Kidney glomerular epithelial cell (primary cell): ENCODE measurements at regions not wholly inside any gene's neighbourhood (a gene's known extent, or its start where the extent isn't known, plus 50 kb on each side); places are given as distances from the start of the nearest gene placed in this dataset.

Experiments used
- DNase-seq: peaks from one replicate; lab custom pipeline; 2025; lab: John Stamatoyannopoulos, UW

DNA sequence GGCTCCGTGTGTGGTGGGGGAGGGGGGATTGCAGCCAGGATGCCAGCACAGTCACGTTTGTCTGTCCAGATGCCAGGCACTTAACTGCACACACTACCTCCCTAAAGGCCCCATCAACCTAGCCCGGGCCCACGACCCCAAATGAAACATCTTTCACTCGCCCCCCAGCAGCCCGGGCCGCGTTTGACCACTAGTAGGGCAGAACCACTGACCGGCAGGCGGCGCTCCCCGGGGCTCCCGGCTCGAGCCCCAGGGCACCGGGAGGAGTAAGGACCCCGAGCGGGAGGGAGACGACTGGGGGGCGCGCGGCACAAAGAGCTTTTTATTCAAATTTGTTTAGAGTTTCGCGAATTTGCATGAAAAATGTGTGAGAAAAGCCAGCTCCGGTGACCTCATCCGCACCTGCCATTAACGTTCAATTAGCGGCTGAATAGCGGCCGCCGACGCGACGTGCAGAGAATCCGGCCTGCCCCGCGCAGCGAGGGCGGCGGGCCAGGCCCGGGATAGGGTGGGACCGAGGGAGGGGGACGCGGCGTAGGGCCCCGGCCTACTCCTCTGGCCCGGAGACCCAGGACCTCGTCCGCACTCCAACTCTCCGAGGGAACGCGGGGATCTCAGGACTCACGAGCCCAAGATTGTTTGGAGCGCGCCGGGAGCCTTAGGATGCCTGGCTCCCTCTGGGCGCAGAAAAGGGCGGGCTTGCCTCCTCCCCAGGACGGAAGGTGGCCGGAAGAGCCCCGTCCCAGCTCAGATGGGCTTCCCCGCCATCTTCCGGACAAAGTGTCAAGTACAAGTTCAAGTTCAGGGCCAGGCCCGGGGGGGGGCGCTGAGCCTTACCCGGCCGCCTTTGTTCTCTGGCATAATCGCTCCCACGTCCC, 64.9 kb upstream of the POLG start:
- DNase-seq = no peak

- no peak for DNase-seq
Observed at GRCh38 chr15:89398896-89399237, 64.2 kb upstream of the POLG start.

DNA sequence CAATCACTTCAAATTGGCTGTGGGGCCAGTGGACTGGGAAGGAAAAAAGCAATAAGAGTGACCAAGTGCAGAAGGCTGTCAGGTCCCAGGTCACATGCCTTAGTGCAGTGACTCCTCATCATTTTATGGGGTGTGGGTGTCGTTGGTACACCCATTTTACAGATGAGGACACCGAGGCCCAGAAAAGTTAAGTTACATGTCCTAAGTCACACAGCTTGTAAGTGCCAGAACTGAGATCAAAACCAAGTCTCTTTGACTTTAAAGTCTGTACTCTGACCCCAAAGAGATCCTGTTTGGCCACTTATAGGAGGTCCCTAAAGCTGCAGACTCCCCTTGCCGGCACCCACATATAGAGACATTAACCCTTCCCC, 63.0 kb upstream of the POLG start:
- no peak for DNase-seq

GRCh38 chr15:89396723-89397652, 62.4 kb upstream of the POLG start:
- no peak for DNase-seq

DNA sequence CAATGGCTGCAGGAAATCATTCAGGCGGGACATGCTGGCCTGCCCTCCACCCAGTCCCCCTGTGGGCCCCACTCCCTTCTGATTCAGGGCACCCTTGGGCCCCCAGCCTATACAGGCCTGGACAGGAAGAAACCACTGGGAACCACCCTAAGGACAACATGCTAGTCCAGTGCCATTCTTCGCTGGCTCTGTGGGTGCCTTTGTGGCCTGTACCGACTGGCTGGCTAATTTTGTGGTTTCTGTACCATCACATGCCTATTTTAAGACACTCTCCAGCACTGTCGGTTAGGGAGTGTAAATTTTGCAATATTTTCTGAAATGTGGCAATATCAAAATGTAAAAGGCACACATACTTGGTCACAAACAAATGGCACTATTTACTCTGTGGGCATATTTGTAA, 61.4 kb upstream of the POLG start:
- no peak for DNase-seq

GRCh38 chr15:89395461-89395871, 60.8 kb upstream of the POLG start:
- DNase-seq = no peak

- DNase-seq = no peak
Observed at GRCh38 chr15:89395031-89395430, 60.4 kb upstream of the POLG start.

DNA sequence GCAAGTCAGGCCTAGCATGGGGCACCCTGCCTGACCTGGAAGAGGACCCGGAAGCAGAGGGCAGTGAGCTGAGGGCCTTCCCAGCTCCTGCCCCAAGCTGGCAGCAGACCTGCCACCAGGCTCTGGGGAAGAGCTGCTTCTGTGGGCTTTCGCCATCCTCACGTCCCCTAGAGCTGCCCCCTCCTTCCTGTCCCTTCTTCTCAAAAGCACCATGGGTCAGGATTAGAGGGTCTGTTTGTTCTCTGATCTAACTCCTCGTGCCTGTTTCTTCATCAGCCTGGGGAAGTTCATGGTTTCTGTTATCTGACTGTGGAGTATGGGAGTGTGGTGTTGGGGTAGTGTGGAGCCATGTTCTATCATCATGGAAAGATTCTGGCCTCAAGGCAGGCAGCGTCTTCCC, 58.4 kb upstream of the POLG start:
- no peak for DNase-seq

DNA sequence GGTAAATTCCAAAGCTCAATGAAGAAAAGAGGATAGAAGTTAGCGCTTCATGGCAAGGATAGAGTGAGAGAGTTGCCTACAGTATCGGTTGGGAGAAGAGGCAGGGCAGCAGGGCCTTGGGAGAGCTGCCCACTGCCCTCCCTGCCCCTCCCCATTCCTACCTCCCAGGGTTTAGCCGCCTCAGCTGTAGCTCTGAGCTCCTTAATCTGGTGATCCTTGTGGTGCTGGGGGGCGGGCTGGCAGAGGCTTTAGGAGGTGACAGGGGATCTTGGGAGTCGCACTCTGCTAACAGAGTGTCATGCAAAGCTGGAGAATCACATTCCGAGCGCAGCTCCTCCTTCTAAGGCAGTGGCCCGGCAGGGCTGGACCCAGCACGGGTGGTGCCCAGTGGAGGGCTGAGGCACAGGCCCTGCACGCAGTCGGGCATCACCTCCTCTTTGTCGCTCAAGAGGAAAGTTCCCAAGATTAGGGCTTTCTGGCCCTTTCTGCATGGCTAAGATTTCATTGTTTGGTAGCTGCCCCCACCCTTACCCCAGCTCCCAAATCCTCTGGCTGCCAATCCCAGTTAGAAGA, 57.1 kb upstream of the POLG start:
- DNase-seq = no peak

- DNase-seq = no peak
Observed at GRCh38 chr15:89389841-89390603, 55.4 kb upstream of the POLG start.

- no peak for DNase-seq
Observed at GRCh38 chr15:89387140-89387903, 52.7 kb upstream of the POLG start.

DNA sequence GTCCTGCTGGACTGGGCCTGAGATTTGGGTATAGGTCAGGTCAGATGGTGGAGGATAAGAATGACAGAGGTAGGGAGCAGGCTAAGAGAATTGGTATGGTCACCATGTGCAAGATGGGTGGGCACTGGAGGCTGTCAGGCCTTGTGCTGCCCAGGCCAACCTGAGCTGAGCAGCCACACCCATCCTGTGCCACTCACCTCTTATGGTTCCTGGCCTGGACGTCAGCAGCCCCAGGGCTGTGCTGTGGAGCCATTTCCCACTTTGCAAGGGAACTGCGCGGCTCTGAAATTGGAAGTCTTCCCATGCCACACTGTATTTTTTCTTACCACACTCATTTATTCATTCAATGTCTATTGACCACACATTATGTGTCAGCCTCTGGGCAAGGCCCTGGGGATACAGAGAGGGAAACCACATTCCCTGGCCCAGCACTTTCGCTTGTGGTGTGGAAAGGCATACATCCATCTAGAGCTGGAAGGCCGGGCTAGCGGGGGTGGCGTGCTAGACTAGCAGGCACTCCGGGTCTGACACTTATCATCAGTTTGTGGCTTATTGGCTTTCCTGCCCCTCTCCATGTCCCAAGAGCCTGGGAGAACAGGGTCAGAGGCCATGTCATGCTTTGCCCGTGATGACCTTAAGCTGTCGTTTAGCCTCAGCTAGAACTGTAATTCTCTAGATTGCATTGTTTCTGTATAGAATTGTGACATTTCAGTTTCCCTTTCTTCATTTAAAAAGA, 51.1 kb upstream of the POLG start:
- DNase-seq = no peak
